HepG2 (cell line): ENCODE measurements at regions not wholly inside any gene's neighbourhood (a gene's known extent, or its start where the extent isn't known, plus 50 kb on each side); places are given as distances from the start of the nearest gene placed in this dataset.

Experiments used
- ATAC-seq: fragments of 200-7000 bp; cut with Tn5 transposase; 3 replicates; pipeline ENCODE4 v1.9.1; 2020; ENCODE audit warnings: mild to moderate bottlenecking, moderate library complexity
- BruUV-seq: library from RNA; stranded (reverse); fragments of 400-500 nt; replicated peaks from 2 replicates; lab custom pipeline; 2021; lab: Mats Ljungman, UMichigan
- CTCF ChIA-PET: fragments of 300-600 bp; formaldehyde crosslinking; extraction: SDS; loops from one replicate; lab custom pipeline; 2021; ENCODE audit warnings: low total read pairs, inconsistent platforms, low intra/inter-chr PET ratio; lab: Yijun Ruan, JAX
- POLR2A ChIA-PET: fragments of 350-600 bp; sonication (Branson Sonifier 250); formaldehyde crosslinking; loops from one replicate; lab custom pipeline; 2020; ENCODE audit warnings: antibody characterized with exemption, inconsistent platforms; lab: Yijun Ruan, JAX
- DNase-seq: peaks from one replicate; pipeline ENCODE4 v3.0.0-alpha.2; 2015; ENCODE audit warnings: low spot score
- FAIRE-seq: peaks from 3 replicates; lab custom pipeline; 2011; peaks lifted over from hg19 to GRCh38; lab: Jason Lieb, UNC
- H2AFZ ChIP-seq: one replicate; pipeline ENCODE4 v1.6.1; 2011; ENCODE audit warnings: low read length, inconsistent platforms
- H3K27ac ChIP-seq: fragments of 300-600 bp; 3 replicates; pipeline ENCODE4 v1.8.0; 2011; ENCODE audit warnings: mixed run types, mild to moderate bottlenecking, mixed read lengths, low read length, inconsistent platforms; ENCODE audit not compliant: insufficient read depth; ENCODE audit errors: extremely low read length
- H3K27me3 ChIP-seq, 2 experiments: fragments of 200-600 bp in 1 of 2; 2 replicates in 1 of 2; 3 replicates in 1 of 2; pipeline versions ENCODE4 v1.6.0 to v1.8.0; 2011; ENCODE audit warnings: low read length in 2 of 2, mild to moderate bottlenecking in 2 of 2, moderate library complexity in 2 of 2, inconsistent platforms in 1 of 2; ENCODE audit not compliant: insufficient read depth in 2 of 2, control insufficient read depth in 1 of 2
- H3K36me3 ChIP-seq, 2 experiments: fragments of 200-600 bp in 1 of 2; replicated peaks in 1 of 2; 2 replicates in 1 of 2; 3 replicates in 1 of 2; pipeline versions ENCODE4 v1.5.1 to v1.8.0; 2011; ENCODE audit warnings: low read length in 2 of 2, inconsistent platforms in 1 of 2; ENCODE audit not compliant: insufficient read depth in 2 of 2, control insufficient read depth in 1 of 2
- H3K4me1 ChIP-seq: 2 replicates; pipeline ENCODE4 v1.5.1; 2012; ENCODE audit warnings: low read length, inconsistent platforms; ENCODE audit not compliant: insufficient read depth
- H3K4me2 ChIP-seq: 2 replicates; pipeline ENCODE4 v1.6.0; 2011; ENCODE audit warnings: low read depth, low read length, inconsistent platforms
- H3K4me3 ChIP-seq, 3 experiments: fragments of 200-600 bp in 1 of 3; sonication (generic), shearing (Covaris generic) in 1 of 3; replicated peaks in 1 of 3; 2 replicates each; pipeline ENCODE4 v1.5.1; 2011 to 2016; ENCODE audit warnings: low read length in 3 of 3, inconsistent platforms in 2 of 3, low read depth in 2 of 3, mild to moderate bottlenecking in 2 of 3, control low read depth in 1 of 3, mixed read lengths in 1 of 3; ENCODE audit not compliant: insufficient read depth in 1 of 3
- H3K79me2 ChIP-seq: one replicate; pipeline ENCODE4 v1.6.1; 2011; ENCODE audit warnings: low read length, inconsistent platforms; ENCODE audit not compliant: insufficient read depth
- H3K9ac ChIP-seq: 2 replicates; pipeline ENCODE4 v1.6.0; 2011; ENCODE audit warnings: mild to moderate bottlenecking, low read depth, low read length, inconsistent platforms; ENCODE audit not compliant: insufficient read depth
- H3K9me3 ChIP-seq: 2 replicates; pipeline ENCODE4 v1.5.1; 2012; ENCODE audit warnings: mild to moderate bottlenecking, low read length
- H4K20me1 ChIP-seq: 2 replicates; pipeline ENCODE4 v1.6.0; 2011; ENCODE audit warnings: inconsistent platforms, mild to moderate bottlenecking, low read length, moderate library complexity; ENCODE audit not compliant: insufficient read depth
- ATM ChIP-seq: fragments of 450-650 bp; IDR thresholded peaks from 2 replicates; pipeline ENCODE4 v1.7.1; 2017; ENCODE audit warnings: mild to moderate bottlenecking, borderline replicate concordance
- ELF4 ChIP-seq: sonication (generic); formaldehyde crosslinking; IDR thresholded peaks from 2 replicates; pipeline ENCODE4 v1.5.0; 2020; ENCODE audit warnings: missing genetic modification reagents, mild to moderate bottlenecking, moderate library complexity, borderline replicate concordance
- GATAD2A ChIP-seq: IDR thresholded peaks from 2 replicates; pipeline ENCODE4 v1.6.1; 2016
- MXD4 ChIP-seq: IDR thresholded peaks from 2 replicates; pipeline ENCODE4 v1.6.1; 2016; ENCODE audit warnings: mild to moderate bottlenecking, missing biosample characterization, missing genetic modification reagents
- MYNN ChIP-seq: sonication (generic); formaldehyde crosslinking; IDR thresholded peaks from 2 replicates; pipeline ENCODE4 v1.4.0; 2020; ENCODE audit warnings: mild to moderate bottlenecking, low read depth, missing genetic modification reagents
- NFIC ChIP-seq: IDR thresholded peaks from 2 replicates; pipeline ENCODE4 v1.6.1; 2012; ENCODE audit warnings: mild to moderate bottlenecking, low read length, inconsistent platforms
- PHF21A ChIP-seq: sonication (generic); formaldehyde crosslinking; IDR thresholded peaks from 2 replicates; pipeline ENCODE4 v1.5.0; 2020; ENCODE audit warnings: mild to moderate bottlenecking, missing genetic modification reagents
- RBM22 ChIP-seq: fragments of 200-400 bp; formaldehyde crosslinking; optimal IDR thresholded peaks from 2 replicates; pipeline ENCODE3; 2017; ENCODE audit warnings: mild to moderate bottlenecking, low read length, moderate library complexity
- SNAPC2 ChIP-seq: sonication (generic); formaldehyde crosslinking; IDR thresholded peaks from 2 replicates; pipeline ENCODE4 v1.8.1; 2022; ENCODE audit warnings: mild to moderate bottlenecking, missing genetic modification reagents
- TOE1 ChIP-seq: sonication (generic); formaldehyde crosslinking; IDR thresholded peaks from 2 replicates; pipeline ENCODE4 v1.4.0; 2020; ENCODE audit warnings: mild to moderate bottlenecking, missing genetic modification reagents
- ZBTB20 ChIP-seq: sonication (generic); formaldehyde crosslinking; IDR thresholded peaks from 2 replicates; pipeline ENCODE4 v1.8.1; 2023; ENCODE audit warnings: missing genetic modification reagents, low read depth, mild to moderate bottlenecking, borderline replicate concordance
- ZFY ChIP-seq: sonication (generic); formaldehyde crosslinking; IDR thresholded peaks from 2 replicates; pipeline ENCODE4 v1.4.0; 2020; ENCODE audit warnings: missing genetic modification reagents
- ZNF232 ChIP-seq: sonication (generic); formaldehyde crosslinking; IDR thresholded peaks from 2 replicates; pipeline ENCODE4 v1.4.0; 2020; ENCODE audit warnings: missing genetic modification reagents, borderline replicate concordance
- ZNF282 ChIP-seq: fragments of 450-650 bp; IDR thresholded peaks from 2 replicates; pipeline ENCODE4 v1.6.1; 2018; ENCODE audit not compliant: partially characterized antibody
- ZNF30 ChIP-seq: sonication (generic); formaldehyde crosslinking; IDR thresholded peaks from 2 replicates; pipeline ENCODE4 v1.5.0; 2020; ENCODE audit warnings: mild to moderate bottlenecking, missing genetic modification reagents
- ZNF678 ChIP-seq: sonication (generic); formaldehyde crosslinking; IDR thresholded peaks from 2 replicates; pipeline ENCODE4 v1.4.0; 2020; ENCODE audit warnings: mild to moderate bottlenecking, missing genetic modification reagents
- ZNF772 ChIP-seq: sonication (generic); formaldehyde crosslinking; IDR thresholded peaks from 2 replicates; pipeline ENCODE4 v1.5.0; 2020; ENCODE audit warnings: mild to moderate bottlenecking, missing genetic modification reagents
- ZNF850 ChIP-seq: sonication (generic); formaldehyde crosslinking; conservative IDR thresholded peaks from 2 replicates; pipeline ENCODE4 v1.9.0; 2021; ENCODE audit warnings: mild to moderate bottlenecking, missing genetic modification reagents
- in situ Hi-C: cut with HindIII; loops from 2 replicates; pipeline ENCODE4 v1.10.0; 2017; ENCODE audit warnings: low pct_unique_long_range_greater_than_20kb; ENCODE audit not compliant: extremely low pct_ligation_motif_present
- intact Hi-C: fragments of 100-400 bp; cut with micrococcal nuclease; formaldehyde crosslinking; loops from one replicate; pipeline ENCODE4 v1.10.0; 2022; ENCODE audit not compliant: unreplicated experiment
- TF ChIP-seq, protein P1 (sequence below): sonication (generic); formaldehyde crosslinking; IDR thresholded peaks from 2 replicates; pipeline ENCODE4 v1.4.0; 2020; ENCODE audit warnings: missing genetic modification reagents, borderline replicate concordance
- TF ChIP-seq, protein P2 (sequence below): sonication (generic); formaldehyde crosslinking; IDR thresholded peaks from 2 replicates; pipeline ENCODE4 v1.8.0; 2023; ENCODE audit warnings: mild to moderate bottlenecking, missing genetic modification reagents
- TF ChIP-seq, protein P3 (sequence below): sonication (generic); formaldehyde crosslinking; IDR thresholded peaks from 2 replicates; pipeline ENCODE4 v1.8.1; 2023; ENCODE audit warnings: missing genetic modification reagents, mild to moderate bottlenecking, borderline replicate concordance
- TF ChIP-seq, protein P4 (sequence below): sonication (generic); formaldehyde crosslinking; IDR thresholded peaks from 2 replicates; pipeline ENCODE4 v1.9.0; 2021; ENCODE audit warnings: missing genetic modification reagents, borderline replicate concordance

DNA sequence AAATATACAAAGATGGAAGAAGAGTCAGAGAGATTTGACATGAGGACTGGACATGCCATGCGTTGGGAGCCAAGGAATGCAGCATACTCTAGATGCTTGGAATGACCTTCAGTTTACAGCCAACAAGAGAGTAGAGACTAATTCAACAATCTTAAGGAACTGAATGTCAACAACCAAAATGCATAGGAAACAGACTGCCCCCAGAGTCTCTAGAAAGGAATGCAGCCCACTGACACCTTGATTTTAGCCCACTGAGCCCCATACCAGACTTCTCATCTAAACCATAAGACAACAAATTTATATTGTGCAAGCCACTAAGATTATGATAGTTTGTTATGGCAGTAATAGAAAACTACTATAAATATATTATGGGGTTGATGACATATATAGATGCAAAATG is 611.2 kb downstream of the RPS29 start (continued):
- TF ChIP-seq RBM22 (no peak), MYNN (CRISPR knock-in tag) (no peak), MXD4 (no peak), ZFY (no peak), ELF4 (CRISPR knock-in tag) (no peak), ZNF232 (CRISPR knock-in tag) (no peak), ZNF282 (no peak)
- TF ChIP-seq, protein P1, sequence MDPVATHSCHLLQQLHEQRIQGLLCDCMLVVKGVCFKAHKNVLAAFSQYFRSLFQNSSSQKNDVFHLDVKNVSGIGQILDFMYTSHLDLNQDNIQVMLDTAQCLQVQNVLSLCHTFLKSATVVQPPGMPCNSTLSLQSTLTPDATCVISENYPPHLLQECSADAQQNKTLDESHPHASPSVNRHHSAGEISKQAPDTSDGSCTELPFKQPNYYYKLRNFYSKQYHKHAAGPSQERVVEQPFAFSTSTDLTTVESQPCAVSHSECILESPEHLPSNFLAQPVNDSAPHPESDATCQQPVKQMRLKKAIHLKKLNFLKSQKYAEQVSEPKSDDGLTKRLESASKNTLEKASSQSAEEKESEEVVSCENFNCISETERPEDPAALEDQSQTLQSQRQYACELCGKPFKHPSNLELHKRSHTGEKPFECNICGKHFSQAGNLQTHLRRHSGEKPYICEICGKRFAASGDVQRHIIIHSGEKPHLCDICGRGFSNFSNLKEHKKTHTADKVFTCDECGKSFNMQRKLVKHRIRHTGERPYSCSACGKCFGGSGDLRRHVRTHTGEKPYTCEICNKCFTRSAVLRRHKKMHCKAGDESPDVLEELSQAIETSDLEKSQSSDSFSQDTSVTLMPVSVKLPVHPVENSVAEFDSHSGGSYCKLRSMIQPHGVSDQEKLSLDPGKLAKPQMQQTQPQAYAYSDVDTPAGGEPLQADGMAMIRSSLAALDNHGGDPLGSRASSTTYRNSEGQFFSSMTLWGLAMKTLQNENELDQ (CRISPR knock-in tag) = no peak

DNA sequence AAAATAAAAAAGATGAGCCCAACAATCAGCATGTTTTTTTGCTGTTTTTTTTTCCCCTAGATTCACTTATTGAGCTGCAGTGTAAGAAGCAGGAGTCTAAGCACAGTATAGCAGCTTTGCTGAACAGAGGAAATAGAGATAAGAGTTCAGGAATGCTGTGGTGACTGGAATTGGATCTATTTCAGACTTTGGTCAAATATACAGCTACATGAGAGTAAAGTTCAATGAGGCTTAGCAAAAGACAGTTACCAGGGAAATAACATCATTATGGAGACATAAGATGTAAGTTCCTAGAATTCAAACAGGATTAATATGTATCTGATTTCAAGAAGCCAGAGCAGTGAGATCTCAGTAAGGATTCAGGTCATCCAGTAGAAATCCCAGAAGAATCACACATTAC is 613.0 kb downstream of the RPS29 start:
- Histone ChIP-seq H3K4me3 (no peak overlapping the region), H3K4me1 (no peaks in the 10 kb centered on the region), H3K27me3 (no peaks in the 10 kb centered on the region), H3K4me2 (no peak overlapping the region), H3K79me2 (no peaks in the 10 kb centered on the region), H4K20me1 (no peaks in the 10 kb centered on the region), H2AFZ (no peak overlapping the region), H3K9ac (no peak overlapping the region), H3K9me3 (peaks cover 18% of the 10 kb centered on the region; the same call in 1 of the 2 replicates), H3K36me3 (no peaks in the 10 kb centered on the region), H3K27ac (no peak overlapping the region)
- ChIA-PET CTCF (no interaction called here), POLR2A (no interaction called here)
- ATAC-seq = peak; percentile 66
- BruUV-seq = no TSS peak
- in situ Hi-C loops (no loop called here), intact Hi-C loops (no loop called here)
- no peak for FAIRE-seq
- no peak for DNase-seq
- TF ChIP-seq PHF21A (CRISPR knock-in tag) (no peak), NFIC (no peak), GATAD2A (CRISPR knock-in tag) (no peak), ZNF772 (CRISPR knock-in tag) (no peak), ZNF850 (CRISPR knock-in tag) (no peak), ZNF678 (CRISPR knock-in tag) (no peak), ZNF30 (CRISPR knock-in tag) (no peak), ZBTB20 (CRISPR knock-in tag) (no peak), SNAPC2 (CRISPR knock-in tag) (no peak), TOE1 (CRISPR knock-in tag) (no peak), ATM (no peak)
- TF ChIP-seq, protein P2, sequence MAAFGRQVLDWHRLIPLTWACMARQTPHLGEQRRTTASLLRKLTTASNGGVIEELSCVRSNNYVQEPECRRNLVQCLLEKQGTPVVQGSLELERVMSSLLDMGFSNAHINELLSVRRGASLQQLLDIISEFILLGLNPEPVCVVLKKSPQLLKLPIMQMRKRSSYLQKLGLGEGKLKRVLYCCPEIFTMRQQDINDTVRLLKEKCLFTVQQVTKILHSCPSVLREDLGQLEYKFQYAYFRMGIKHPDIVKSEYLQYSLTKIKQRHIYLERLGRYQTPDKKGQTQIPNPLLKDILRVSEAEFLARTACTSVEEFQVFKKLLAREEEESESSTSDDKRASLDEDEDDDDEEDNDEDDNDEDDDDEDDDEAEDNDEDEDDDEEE = no peak
- TF ChIP-seq, protein P3, sequence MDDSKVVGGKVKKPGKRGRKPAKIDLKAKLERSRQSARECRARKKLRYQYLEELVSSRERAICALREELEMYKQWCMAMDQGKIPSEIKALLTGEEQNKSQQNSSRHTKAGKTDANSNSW (CRISPR knock-in tag) = no peak
- TF ChIP-seq, protein P4, sequence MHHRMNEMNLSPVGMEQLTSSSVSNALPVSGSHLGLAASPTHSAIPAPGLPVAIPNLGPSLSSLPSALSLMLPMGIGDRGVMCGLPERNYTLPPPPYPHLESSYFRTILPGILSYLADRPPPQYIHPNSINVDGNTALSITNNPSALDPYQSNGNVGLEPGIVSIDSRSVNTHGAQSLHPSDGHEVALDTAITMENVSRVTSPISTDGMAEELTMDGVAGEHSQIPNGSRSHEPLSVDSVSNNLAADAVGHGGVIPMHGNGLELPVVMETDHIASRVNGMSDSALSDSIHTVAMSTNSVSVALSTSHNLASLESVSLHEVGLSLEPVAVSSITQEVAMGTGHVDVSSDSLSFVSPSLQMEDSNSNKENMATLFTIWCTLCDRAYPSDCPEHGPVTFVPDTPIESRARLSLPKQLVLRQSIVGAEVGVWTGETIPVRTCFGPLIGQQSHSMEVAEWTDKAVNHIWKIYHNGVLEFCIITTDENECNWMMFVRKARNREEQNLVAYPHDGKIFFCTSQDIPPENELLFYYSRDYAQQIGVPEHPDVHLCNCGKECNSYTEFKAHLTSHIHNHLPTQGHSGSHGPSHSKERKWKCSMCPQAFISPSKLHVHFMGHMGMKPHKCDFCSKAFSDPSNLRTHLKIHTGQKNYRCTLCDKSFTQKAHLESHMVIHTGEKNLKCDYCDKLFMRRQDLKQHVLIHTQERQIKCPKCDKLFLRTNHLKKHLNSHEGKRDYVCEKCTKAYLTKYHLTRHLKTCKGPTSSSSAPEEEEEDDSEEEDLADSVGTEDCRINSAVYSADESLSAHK (CRISPR knock-in tag) = no peak
